Lower lobe of right lung (tissue), 2 donors: ENCODE measurements at regions not wholly inside any gene's neighbourhood (a gene's known extent, or its start where the extent isn't known, plus 50 kb on each side); places are given as distances from the start of the nearest gene placed in this dataset.

Experiments
- ATAC-seq, 2 donors: fragments of 200-7000 bp; cut with Tn5 transposase; one replicate each; pipeline ENCODE4 v1.9.1; 2020 to 2022; ENCODE audit warnings: mild to moderate bottlenecking in 2 of 2, moderate library complexity in 2 of 2
- DNase-seq: peaks from one replicate; pipeline ENCODE4 v3.0.0-alpha.2; 2020
- H3K27ac ChIP-seq: fragments of 200-600 bp; one replicate; pipeline ENCODE4 v1.8.0; 2022
- H3K27me3 ChIP-seq: fragments of 200-600 bp; one replicate; pipeline ENCODE4 v1.8.0; 2022; ENCODE audit warnings: low read depth
- H3K36me3 ChIP-seq: fragments of 200-600 bp; one replicate; pipeline ENCODE4 v1.8.0; 2022; ENCODE audit warnings: mild to moderate bottlenecking
- H3K4me1 ChIP-seq: fragments of 200-600 bp; one replicate; pipeline ENCODE4 v1.8.0; 2022
- H3K4me3 ChIP-seq: fragments of 200-600 bp; one replicate; pipeline ENCODE4 v1.8.0; 2022; ENCODE audit warnings: mild to moderate bottlenecking
- H3K9me3 ChIP-seq: fragments of 200-600 bp; one replicate; pipeline ENCODE4 v1.8.0; 2022
- CTCF ChIP-seq: fragments of 200-600 bp; IDR thresholded peaks from one replicate; pipeline ENCODE4 v1.8.0; 2022; ENCODE audit warnings: antibody characterized with exemption, mild to moderate bottlenecking
- intact Hi-C: fragments of 100-400 bp; cut with DNase I; formaldehyde crosslinking; loops from one replicate; pipeline ENCODE4 v1.11.0; 2022
- donor health status: DM: no; HTN: yes; CAD: no; lungs with severe emphysema.

- no peak for TF ChIP-seq CTCF
- ATAC-seq, result no peak
These were observed 120.1 kb downstream of the ASCL4 start for GRCh38 chr12:107894589-107894988.

GRCh38 chr12:107895966-107896365, 121.5 kb downstream of the ASCL4 start:
- intact Hi-C loops, result no loop called here
- Histone ChIP-seq H3K4me3 (no peak overlapping the region), H3K36me3 (no peaks in the 10 kb centered on the region), H3K27ac (no peak overlapping the region), H3K4me1 (no peaks in the 10 kb centered on the region), H3K9me3 (no peaks in the 10 kb centered on the region), H3K27me3 (no peaks in the 10 kb centered on the region)
- DNase-seq (no peak), ATAC-seq (no peak)
- TF ChIP-seq CTCF, result no peak

More at GRCh38 chr12:107894589-107894988, 120.1 kb downstream of the ASCL4 start:
- H3K9me3 ChIP-seq, result no peaks in the 10 kb centered on the region
- no peaks in the 10 kb centered on the region for H3K27me3 ChIP-seq
- no peaks in the 10 kb centered on the region for H3K36me3 ChIP-seq
- no peak for DNase-seq
- H3K27ac ChIP-seq, result no peak overlapping the region
- intact Hi-C loops, result no loop called here
- H3K4me3 ChIP-seq, result no peak overlapping the region
- no peaks in the 10 kb centered on the region for H3K4me1 ChIP-seq

GRCh38 chr12:107900588-107900987, 126.1 kb downstream of the ASCL4 start:
- Histone ChIP-seq H3K27ac (no peak overlapping the region), H3K4me3 (no peak overlapping the region), H3K27me3 (peaks cover 7% of the 10 kb centered on the region), H3K4me1 (peaks cover 9% of the 10 kb centered on the region), H3K9me3 (no peaks in the 10 kb centered on the region), H3K36me3 (no peaks in the 10 kb centered on the region)
- DNase-seq, result no peak
- ATAC-seq, result no peak
- no peak for TF ChIP-seq CTCF
- intact Hi-C loops, result no loop called here

- ATAC-seq (peak; percentile 89 to 91), DNase-seq (peak; percentile 84)
- TF ChIP-seq CTCF, result no peak
- H3K36me3 ChIP-seq, result no peaks in the 10 kb centered on the region
- H3K9me3 ChIP-seq, result no peaks in the 10 kb centered on the region
- H3K4me1 ChIP-seq, result peaks cover 9% of the 10 kb centered on the region
- H3K27me3 ChIP-seq, result peaks cover 27% of the 10 kb centered on the region
- no peak overlapping the region for H3K27ac ChIP-seq
- intact Hi-C loops, result no loop called here
- peak overlapping the region; percentile 47 for H3K4me3 ChIP-seq
These were observed 129.0 kb downstream of the ASCL4 start for GRCh38 chr12:107903341-107904061.

GRCh38 chr12:107906707-107907106, 132.2 kb downstream of the ASCL4 start:
- no peak for DNase-seq
- intact Hi-C loops, result no loop called here

More at GRCh38 chr12:107906707-107907106, 132.2 kb downstream of the ASCL4 start:
- peaks cover 9% of the 10 kb centered on the region for H3K4me1 ChIP-seq
- no peak overlapping the region for H3K4me3 ChIP-seq
- no peak for TF ChIP-seq CTCF
- no peaks in the 10 kb centered on the region for H3K36me3 ChIP-seq
- no peak for ATAC-seq
- H3K27me3 ChIP-seq, result peaks cover 52% of the 10 kb centered on the region
- H3K9me3 ChIP-seq, result no peaks in the 10 kb centered on the region
- H3K27ac ChIP-seq, result no peak overlapping the region
